Panc1 (cell line): ENCODE measurements at regions not wholly inside any gene's neighbourhood (a gene's known extent, or its start where the extent isn't known, plus 50 kb on each side); places are given as distances from the start of the nearest gene placed in this dataset.
A peak's percentile ranks its signal among the peaks of the same experiment; 100 is the strongest.

Experiments
- CTCF ChIP-seq: fragments of 450-650 bp; IDR thresholded peaks from 2 replicates; pipeline ENCODE4 v1.5.1; 2017; ENCODE audit warnings: mild to moderate bottlenecking
- POLR2AphosphoS5 ChIP-seq: IDR thresholded peaks from 2 replicates; pipeline ENCODE4 v1.6.1; 2012; ENCODE audit warnings: mild to moderate bottlenecking, low read depth, low read length, moderate library complexity
- SIN3A ChIP-seq: IDR thresholded peaks from 2 replicates; pipeline ENCODE4 v1.6.1; 2012; ENCODE audit warnings: low read depth, mild to moderate bottlenecking, low read length, moderate library complexity, borderline replicate concordance; ENCODE audit not compliant: insufficient read depth
- TCF7L2 ChIP-seq: IDR thresholded peaks from 2 replicates; pipeline ENCODE4 v1.6.1; 2011; ENCODE audit warnings: mild to moderate bottlenecking, low read depth, low read length, inconsistent platforms
- TF ChIP-seq, protein P1 (sequence below), 2 experiments: IDR thresholded peaks; 2 replicates each; pipeline ENCODE4 v1.6.1; 2011 to 2012; ENCODE audit warnings: low read depth in 2 of 2, control low read depth in 1 of 2, low read length in 1 of 2, mild to moderate bottlenecking in 1 of 2, moderate library complexity in 1 of 2; ENCODE audit not compliant: insufficient read depth in 1 of 2

GRCh38 chr5:57082441-57083067 is 91.3 kb upstream of the GPBP1 start:
- TF ChIP-seq CTCF (peak; percentile 73), POLR2AphosphoS5 (no peak), TCF7L2 (no peak), SIN3A (no peak)
- TF ChIP-seq, protein P1, sequence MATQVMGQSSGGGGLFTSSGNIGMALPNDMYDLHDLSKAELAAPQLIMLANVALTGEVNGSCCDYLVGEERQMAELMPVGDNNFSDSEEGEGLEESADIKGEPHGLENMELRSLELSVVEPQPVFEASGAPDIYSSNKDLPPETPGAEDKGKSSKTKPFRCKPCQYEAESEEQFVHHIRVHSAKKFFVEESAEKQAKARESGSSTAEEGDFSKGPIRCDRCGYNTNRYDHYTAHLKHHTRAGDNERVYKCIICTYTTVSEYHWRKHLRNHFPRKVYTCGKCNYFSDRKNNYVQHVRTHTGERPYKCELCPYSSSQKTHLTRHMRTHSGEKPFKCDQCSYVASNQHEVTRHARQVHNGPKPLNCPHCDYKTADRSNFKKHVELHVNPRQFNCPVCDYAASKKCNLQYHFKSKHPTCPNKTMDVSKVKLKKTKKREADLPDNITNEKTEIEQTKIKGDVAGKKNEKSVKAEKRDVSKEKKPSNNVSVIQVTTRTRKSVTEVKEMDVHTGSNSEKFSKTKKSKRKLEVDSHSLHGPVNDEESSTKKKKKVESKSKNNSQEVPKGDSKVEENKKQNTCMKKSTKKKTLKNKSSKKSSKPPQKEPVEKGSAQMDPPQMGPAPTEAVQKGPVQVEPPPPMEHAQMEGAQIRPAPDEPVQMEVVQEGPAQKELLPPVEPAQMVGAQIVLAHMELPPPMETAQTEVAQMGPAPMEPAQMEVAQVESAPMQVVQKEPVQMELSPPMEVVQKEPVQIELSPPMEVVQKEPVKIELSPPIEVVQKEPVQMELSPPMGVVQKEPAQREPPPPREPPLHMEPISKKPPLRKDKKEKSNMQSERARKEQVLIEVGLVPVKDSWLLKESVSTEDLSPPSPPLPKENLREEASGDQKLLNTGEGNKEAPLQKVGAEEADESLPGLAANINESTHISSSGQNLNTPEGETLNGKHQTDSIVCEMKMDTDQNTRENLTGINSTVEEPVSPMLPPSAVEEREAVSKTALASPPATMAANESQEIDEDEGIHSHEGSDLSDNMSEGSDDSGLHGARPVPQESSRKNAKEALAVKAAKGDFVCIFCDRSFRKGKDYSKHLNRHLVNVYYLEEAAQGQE (IDR thresholded peaks at IDR 0.05; ENCODE audit: insufficient read depth in 1 of 2, low read depth in 2 of 2, low read length in 1 of 2) = no peak
